HG03097 (cell line): ENCODE measurements at regions not wholly inside any gene's neighbourhood (a gene's known extent, or its start where the extent isn't known, plus 50 kb on each side); places are given as distances from the start of the nearest gene placed in this dataset.

Experiments used
- ATAC-seq: cut with Tn5 transposase; IDR thresholded peaks from one replicate; pipeline ENCODE4 v1.9.1; 2021; ENCODE audit not compliant: unreplicated experiment, low FRiP score

DNA sequence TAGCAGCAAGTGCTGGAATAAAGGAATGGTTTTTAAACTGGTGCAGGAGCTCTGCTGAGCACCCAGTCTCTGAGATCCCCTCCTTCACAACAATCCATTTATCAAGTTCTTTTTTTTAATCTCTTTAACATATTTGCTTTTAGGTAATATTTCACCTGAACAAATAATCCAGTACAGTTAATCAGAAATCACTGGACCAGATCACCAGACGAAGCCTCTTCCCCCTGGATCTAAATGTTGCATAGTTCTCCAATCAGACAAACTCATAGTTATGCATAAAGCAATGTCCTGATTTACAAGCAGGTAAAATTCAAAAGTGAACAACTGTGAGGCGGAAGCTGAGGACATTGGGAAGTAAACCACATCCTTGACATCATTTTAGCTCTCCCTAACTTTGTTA lies 657.7 kb upstream of the RORB start:
- no peak for ATAC-seq

DNA sequence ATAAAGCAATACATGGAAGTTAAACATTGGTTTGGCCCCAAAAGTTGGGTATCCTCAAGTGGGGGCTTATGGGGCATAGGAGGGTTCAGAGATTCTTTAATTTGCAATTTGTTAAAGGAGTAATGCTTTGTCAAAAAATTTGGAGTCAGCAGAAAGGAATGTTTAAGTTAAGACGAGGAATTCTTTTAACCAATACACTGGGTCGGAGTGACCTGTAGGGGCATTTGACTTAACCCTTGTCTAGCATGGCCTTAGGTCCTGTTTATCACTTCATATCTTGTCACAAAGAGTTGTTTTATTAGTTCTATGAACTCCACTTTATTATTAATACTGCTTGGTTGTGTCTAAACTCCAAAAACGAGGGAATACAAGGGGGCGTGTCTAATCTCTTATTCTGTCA lies 656.1 kb upstream of the RORB start:
- ATAC-seq: no peak

DNA sequence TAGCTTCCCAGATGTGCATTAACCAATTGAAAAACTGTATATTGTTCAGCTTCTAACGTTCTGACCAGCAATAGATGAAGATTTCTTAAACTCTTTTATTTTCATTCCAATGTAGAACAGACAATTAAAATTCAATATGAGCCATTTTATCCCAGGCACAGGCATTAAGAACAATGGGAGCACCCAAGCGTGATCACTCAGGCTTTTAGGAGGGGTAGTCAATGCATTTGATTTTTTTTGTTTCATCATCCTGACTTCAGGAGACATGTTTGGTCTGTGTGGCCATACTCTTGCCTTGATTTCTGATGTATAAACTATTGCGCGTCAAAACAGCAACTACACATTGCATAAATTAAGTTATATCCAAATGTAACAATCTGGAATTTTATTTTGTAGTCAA lies 653.0 kb upstream of the RORB start:
- ATAC-seq: no peak

DNA sequence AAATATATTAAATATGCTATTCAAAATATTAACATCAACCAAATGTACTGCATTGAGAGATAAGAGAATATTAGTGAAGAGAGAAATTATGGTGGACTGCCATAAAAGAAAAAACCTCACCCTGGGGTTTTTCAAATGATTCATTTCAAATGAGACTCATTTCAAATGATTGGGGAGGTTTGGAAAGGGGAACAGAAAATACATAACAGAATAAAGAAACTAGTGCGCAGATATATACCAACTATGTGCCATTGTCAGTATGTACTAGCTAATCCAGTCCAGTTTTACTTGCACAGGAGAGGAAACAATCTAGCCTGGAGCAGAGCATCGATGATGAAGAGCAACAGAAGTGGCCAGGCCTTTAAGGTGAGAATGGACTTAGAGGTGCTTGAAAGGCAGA lies 651.6 kb upstream of the RORB start:
- ATAC-seq: no peak

DNA sequence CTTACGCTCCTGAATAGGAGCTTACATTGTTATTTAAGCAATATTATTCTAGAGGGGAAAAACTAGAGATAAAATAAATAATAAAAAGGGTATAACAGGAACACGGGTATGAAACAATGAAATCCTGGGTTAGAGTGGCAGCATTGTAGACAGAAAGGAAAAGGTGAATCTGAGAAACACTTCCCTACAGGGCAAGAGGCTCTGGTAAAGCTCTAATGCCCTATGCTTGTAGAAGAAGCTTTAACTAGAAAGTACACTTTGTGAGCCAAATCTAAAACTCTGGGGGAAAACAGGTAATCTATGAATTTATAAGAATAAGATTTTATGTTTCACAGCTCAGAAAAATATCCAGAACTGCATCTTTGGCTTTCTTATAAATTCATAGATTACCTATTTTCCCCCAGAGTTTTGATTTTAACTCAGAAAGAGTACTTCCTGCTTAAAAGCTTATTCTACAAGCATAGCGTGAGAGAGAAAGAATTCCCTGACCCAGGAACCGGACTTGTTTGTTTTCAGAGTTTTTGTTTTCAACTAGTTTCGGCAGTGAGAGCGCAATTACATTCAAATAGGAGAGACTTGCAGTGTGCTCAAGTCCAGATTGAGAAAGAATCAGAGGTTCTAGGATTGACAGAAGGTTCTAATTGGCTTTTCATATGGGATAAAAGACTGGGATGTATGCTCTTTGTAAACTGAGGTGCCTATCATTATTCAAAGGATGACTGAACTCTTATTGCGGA lies 651.0 kb upstream of the RORB start:
- no peak for ATAC-seq

DNA sequence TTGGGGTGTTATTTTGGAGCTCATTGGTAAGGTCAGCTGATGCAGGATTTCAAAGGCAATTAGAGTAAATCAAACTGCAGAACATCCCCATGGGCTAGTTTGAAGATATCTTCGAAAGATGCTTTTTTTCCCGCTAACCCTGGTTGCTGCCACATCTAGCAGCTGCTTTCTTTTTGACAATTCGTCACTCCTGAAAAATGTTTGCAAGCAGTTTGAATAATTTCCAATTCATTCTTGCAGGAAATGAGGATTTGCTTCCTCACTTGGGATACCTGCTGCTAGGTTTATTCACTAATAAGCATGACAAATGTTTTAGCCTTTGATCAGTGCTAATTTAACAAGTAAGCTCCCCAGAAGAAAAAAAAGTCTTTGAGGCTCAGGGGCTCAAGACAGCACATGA lies 649.6 kb upstream of the RORB start:
- no peak for ATAC-seq

DNA sequence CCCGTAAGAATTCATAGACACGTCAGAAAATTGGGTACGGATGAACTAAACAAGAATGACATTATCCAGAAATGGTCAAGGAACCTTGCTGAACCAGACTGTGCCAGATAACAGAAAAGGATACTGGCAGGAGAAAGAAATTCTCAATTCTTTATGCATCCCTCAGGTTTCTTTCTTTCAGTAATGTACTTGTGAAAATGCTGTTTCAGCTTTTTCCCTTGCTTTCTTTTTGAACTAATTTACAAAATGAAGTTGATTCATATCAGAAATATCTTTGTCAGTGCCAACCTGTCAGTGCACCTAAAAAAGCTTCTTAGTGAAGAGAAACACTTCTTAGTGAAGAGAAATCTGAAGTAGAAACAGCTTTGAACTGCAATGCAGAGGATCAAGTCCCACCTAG lies 643.6 kb upstream of the RORB start:
- no peak for ATAC-seq

DNA sequence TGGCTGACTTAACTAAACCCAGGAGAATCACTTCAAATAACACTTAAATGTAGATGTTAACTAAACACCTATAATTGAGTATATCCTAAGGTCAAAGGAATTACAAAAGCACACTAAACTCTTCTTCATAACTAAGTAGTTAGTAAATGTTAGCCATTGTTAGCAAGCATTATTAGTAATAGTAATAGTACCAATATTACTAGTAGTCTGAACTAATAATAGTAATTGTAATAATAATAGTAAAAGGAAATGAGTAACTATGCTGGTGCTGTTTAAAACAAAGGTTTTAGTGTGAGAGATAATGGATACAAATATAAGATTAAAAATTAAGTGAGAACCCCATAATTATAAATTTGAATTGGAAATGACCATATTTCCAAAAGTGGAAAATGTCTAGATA lies 641.9 kb upstream of the RORB start:
- no peak for ATAC-seq

DNA sequence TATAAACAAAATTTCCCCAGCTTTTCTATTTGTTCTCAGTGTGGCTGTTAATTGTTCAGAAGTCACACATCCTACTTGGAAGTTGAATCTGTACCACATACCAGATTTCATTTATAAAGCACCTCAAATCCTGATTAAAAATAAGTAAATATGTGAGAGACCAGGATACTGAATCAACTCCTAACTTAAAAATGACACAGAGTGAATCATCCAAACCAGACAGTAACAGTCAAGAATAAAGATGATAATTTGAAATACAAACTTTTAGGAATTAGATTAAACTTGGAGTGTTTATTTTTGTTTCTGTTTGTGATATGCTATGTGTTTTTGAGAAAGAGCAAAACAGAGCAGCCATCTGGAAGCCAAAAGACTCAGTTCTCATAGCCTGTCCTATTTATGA lies 633.2 kb upstream of the RORB start:
- ATAC-seq: no peak

DNA sequence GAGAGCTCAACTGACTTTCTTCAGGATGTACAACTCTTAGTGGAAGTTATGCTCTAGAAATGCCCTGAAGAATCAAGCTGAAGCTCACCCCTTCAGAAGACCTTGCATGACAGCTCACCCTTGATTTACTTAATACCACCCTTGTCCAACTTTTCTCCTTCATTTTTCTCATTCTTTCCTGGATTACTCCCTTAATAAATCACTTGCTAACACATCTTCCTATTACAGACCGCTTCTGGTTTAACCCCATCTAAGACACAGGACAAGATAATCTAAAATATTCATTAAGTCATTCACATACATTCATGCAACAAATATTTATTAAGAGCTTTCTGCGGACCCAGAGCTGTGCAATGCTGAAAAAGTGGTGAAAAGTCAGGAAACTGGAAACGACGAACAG lies 630.7 kb upstream of the RORB start:
- ATAC-seq: no peak

DNA sequence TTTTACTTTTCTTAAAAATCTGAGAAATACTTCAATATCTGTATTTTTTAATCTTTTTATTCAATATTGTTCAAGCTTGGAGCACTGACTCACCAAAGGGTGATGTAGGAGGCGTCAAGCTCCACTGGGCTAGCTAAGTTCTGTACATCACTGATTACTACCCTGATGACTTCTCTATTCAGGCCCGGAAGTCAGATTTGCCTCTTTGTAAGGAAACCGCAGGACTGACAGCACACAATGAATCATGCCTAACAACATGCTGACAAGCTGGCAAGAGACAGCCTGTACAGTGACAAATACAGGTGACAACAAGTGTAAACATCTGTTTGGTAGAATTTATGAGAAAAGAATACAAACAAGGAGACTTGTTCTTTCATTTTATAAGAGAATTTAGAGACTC lies 627.9 kb upstream of the RORB start:
- peak; percentile 100 for ATAC-seq

DNA sequence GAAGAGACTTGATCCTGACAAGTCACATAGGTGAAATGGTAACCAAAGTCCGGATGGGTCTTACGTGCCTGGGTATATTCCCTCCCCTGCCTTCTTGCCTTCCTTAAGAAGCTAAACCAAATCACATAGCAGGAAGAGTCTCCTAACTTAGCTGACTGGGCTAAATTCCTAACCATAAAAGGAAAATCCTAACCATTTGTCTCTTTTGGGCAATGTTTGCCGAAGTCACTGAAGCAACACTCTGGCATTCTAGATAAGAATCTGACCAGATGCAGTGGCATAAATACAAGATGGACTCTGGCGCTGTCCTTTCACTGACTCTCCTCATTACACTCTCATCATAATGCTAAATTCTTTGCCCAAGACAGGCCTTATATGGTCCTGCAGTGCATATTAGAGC lies 625.5 kb upstream of the RORB start:
- no peak for ATAC-seq

DNA sequence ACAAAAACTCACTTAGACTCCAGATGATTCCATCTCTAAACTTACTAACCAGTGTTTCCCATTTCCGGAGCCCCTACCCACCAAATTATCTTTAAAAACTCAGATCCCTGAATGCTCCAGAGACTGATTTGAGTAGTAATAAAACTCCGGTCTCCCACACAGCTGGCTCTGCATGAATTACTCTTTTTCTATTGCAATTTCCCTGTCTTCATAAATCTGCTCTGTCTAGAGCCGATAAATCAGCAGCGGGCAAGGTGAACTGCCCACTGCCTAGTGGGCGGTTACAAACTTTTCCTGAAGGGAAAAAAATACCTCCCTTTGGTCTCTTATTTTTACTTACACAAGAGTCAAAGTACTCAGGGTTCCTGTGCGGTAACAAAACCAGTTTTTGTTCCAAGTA lies 624.4 kb upstream of the RORB start:
- ATAC-seq: no peak

DNA sequence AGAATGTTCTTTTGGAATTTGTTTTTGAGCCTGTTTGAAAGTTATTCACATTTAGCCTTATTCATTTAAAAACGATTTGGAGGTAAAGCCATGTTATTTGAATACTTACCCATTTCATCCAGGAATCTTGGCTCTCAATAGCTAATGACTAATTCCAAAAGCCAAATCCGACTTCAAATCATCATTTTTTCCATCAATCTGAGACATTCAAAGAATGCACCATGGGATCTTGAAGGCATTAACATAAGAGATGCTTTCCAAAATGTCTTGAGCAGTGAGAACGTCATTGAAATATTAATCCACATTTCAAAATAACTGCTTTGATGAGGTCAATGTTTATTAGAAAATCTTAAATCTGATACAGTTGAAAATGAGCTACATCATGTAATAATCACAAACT lies 617.0 kb upstream of the RORB start:
- no peak for ATAC-seq

DNA sequence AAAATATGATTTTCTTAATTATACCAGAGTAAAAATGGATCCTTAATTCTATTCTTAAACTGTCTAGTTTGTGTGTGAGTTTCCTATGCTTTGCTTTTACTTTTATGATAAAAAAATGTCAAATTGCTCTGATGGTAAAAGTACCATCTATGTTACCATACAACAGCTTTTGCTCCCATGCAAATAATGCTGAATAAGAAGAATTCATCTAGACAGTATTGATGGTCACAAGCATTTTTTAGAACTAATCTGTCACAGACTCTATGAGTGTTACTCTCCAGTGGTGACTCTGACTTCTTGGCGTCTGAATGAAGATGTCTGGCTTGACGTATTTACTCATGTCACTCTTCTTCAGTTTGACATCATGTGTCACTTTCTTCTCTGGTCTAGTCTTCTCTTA lies 608.1 kb upstream of the RORB start:
- ATAC-seq: no peak

DNA sequence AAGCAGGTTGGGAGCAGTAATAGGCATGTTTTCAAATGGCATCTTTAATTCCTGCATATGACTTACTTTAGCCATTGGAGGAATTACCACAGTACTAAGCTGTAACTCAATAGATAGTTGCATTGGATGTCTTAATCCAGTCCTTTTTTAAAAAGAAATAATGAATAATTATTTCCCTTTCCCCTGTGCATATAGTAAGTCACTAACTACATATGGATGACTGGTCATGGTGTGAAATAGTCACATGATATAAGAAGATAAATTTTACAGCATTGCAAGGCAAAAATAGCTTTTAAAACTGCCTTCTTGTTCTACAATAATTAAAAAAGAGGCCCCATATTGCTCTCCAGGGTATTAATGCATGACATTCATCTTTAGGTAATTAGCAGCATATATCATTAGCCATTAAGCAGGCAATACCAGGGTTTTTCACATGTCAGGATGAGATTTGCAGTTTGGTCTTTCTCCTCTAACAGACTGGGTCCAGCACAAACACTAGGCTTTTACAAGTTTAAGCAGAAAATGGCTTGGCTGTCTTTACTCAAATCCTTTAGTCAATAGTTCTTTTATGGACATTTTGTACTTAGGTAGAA lies 606.4 kb upstream of the RORB start:
- no peak for ATAC-seq

DNA sequence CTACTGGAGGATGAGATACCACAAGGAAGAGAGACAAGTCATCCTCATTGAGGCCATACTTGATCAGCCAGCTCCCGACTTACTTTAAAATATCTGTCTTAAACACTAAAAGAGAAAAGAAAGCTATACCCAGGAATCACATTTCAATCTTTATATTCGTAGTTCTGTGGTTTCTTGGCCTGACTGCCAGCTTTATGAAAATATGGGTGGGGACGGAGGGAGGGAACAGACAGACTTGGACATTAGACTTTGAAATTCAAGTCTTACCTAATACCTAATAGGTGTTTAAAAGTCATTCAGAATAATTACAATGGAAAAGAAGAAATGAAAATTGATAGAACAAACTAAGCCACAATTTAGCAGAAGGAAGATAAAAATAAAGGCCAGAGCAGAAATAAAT lies 604.8 kb upstream of the RORB start:
- no peak for ATAC-seq

DNA sequence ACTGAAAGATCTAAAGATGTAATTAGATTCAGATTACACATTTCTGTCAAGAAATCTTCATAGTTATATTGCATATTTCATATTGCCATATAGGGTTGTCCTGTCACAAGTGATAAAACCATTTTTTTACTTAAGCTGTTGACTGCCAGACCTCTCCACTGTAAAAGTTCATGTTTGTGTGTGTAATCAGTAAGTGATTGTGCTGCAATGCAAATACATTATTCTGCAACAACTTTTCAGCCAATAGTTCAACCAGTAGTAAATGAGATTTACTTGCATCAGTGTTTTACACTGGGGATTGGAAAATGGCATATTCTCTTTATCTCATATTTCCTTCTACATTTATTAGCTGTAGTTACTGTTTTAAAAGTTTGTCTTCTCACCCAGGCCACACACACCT lies 603.9 kb upstream of the RORB start:
- ATAC-seq: no peak

DNA sequence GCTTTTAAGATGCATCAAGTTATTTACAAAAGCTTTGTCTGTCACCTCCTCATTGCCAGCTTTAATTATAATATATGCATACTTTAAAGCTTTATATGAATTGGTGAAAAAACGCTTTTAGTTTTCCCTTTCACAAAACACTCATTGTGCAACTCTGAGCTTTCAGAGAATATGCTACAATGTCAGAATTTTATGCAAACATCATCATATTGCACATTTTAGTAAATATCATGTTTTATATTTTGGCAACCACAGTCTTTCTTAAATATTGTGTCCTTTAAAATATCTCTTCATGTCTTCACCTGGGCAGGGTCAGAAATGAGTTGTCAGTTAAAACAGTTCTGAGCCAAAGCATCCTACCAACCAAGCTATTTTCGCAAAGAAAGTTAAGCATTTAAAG lies 601.1 kb upstream of the RORB start:
- ATAC-seq: no peak

DNA sequence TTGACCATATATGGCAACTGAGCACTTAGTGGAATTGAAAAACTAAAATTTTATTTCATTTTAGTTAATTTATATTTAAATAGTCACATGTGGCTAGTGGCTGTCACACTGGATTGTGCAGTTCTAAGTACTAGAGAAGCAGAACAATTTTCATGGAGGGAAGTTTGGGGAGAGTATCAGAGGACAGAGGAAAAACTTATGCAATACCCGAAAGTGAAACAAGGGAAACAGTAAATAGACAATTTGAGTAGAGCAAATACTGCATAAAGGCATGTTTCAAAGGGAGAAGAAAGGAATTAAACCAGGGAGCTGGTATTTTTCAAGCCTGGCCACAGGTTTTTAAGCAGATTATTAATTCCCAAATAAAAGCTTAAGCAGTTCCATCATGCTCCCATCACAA lies 590.5 kb upstream of the RORB start:
- no peak for ATAC-seq

DNA sequence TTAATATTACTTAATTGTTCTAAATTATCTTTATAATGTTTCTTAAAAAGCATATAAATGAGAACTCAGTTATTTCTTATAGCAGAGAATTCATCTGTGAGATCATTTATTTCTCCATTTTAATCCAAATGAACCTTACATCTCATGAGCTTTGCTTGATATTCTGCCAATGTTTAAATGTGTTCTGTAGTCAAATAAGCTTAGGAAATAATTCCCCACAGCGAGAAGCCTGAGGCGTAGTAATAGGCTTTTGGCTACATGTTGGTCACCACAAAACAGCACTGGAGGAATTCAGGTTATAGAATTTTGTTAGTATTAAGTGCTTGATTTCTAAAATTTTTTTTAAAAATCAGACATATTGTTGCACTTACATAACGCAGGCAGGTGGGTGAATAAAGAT lies 585.3 kb upstream of the RORB start:
- ATAC-seq: no peak

DNA sequence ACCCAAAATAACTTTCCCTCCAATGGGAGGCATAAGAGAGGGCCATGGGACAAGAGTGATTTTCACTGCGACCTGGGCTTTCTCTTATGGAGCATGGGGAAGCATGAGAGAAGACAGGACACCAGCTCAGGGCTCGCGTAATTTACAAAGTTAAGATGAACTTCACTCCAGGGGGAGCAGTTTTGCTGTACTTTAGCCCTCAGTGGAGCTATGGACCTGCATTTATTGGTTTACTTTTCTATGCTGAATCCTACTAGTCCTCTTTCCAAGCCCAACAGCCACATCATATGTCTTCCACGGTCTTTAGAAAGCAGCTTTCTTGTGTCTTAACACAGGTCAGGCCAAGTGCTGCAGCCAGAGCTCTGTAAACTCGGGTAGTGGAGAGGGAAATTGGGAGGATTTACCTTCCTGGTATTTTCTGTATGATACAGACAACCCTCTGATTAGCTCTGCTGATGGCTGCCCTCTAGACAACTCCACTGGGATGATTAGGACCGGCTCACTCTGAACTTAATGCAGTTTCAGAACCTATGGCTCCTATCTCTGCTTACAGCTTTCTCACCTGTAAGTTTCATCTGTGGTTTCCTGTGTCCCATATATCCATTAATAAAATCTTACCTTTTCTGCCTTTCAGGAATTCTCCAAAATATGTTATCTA lies 581.0 kb upstream of the RORB start:
- no peak for ATAC-seq
